K562 (cell line): ENCODE measurements at regions not wholly inside any gene's neighbourhood (a gene's known extent, or its start where the extent isn't known, plus 50 kb on each side); places are given as distances from the start of the nearest gene placed in this dataset.

Experiments
- ATAC-seq: fragments of 200-7000 bp; cut with Tn5 transposase; 3 replicates; pipeline ENCODE4 v1.9.1; 2020; ENCODE audit warnings: moderate library complexity
- BruUV-seq: library from RNA; stranded (reverse); fragments of 400-500 nt; replicated peaks from 2 replicates; lab custom pipeline; 2021; lab: Mats Ljungman, UMichigan
- CTCF ChIA-PET: fragments of 300-600 bp; formaldehyde crosslinking; extraction: SDS; loops from one replicate; lab custom pipeline; 2021; ENCODE audit warnings: low intra/inter-chr PET ratio; lab: Yijun Ruan, JAX
- POLR2A ChIA-PET: fragments of 300-600, 350-650 bp; sonication (Branson Sonifier 250); formaldehyde crosslinking; extraction: SDS; loops from one replicate; lab custom pipeline; 2021; ENCODE audit warnings: antibody characterized with exemption, inconsistent platforms; lab: Yijun Ruan, JAX
- DNase-seq, 4 experiments: peaks; one replicate each; pipeline versions ENCODE4 v3.0.0 to v3.0.0-alpha.2; 2011 to 2018; ENCODE audit warnings: low spot score in 3 of 4, mixed read lengths in 3 of 4; ENCODE audit errors: extremely low read depth in 1 of 4
- FAIRE-seq: peaks from 2 replicates; lab custom pipeline; 2011; peaks lifted over from hg19 to GRCh38; lab: Jason Lieb, UNC
- H2AFZ ChIP-seq: 2 replicates; pipeline ENCODE4 v1.6.0; 2011; ENCODE audit warnings: low read depth, low read length, control low read depth, inconsistent platforms
- H3K27ac ChIP-seq: fragments of 200-600 bp; 3 replicates; pipeline ENCODE4 v1.8.0; 2011; ENCODE audit warnings: low read depth, mild to moderate bottlenecking, control low read depth, inconsistent platforms, low read length, moderate library complexity, mixed read lengths; ENCODE audit errors: extremely low read depth
- H3K27me3 ChIP-seq, 2 experiments: fragments of 300-600 bp in 1 of 2; 2 replicates in 1 of 2; 3 replicates in 1 of 2; pipeline versions ENCODE4 v1.6.0 to v1.8.0; 2011; ENCODE audit warnings: inconsistent platforms in 2 of 2, low read length in 2 of 2, mild to moderate bottlenecking in 1 of 2, mixed read lengths in 1 of 2, moderate library complexity in 1 of 2; ENCODE audit not compliant: control insufficient read depth in 2 of 2, insufficient read depth in 2 of 2
- H3K36me3 ChIP-seq: fragments of 300-600 bp; 3 replicates; pipeline ENCODE4 v1.8.0; 2011; ENCODE audit warnings: mild to moderate bottlenecking, low read length, inconsistent platforms; ENCODE audit not compliant: control insufficient read depth, insufficient read depth
- H3K4me1 ChIP-seq, 2 experiments: fragments of 200-600 bp in 1 of 2; replicated peaks in 1 of 2; 2 replicates in 1 of 2; 3 replicates in 1 of 2; pipeline versions ENCODE4 v1.5.1 to v1.8.0; 2011; ENCODE audit warnings: inconsistent platforms in 2 of 2, low read length in 2 of 2, mild to moderate bottlenecking in 1 of 2, mixed read lengths in 1 of 2, moderate library complexity in 1 of 2; ENCODE audit not compliant: control insufficient read depth in 2 of 2, insufficient read depth in 2 of 2
- H3K4me2 ChIP-seq: 2 replicates; pipeline ENCODE4 v1.6.1; 2011; ENCODE audit warnings: low read length, control low read depth, inconsistent platforms, mixed read lengths; ENCODE audit not compliant: insufficient read depth
- H3K4me3 ChIP-seq: fragments of 200-600 bp; sonication (generic), shearing (Covaris generic); 2 replicates; pipeline ENCODE4 v1.5.1; 2016; ENCODE audit warnings: control low read depth, inconsistent platforms
- H3K79me2 ChIP-seq: fragments of 200-600 bp; 3 replicates; pipeline ENCODE4 v1.8.0; 2011; ENCODE audit warnings: low read length, inconsistent platforms; ENCODE audit not compliant: control insufficient read depth, insufficient read depth
- H3K9ac ChIP-seq, 2 experiments: 2 replicates each; pipeline versions ENCODE4 v1.6.0 to v1.6.1; 2011; ENCODE audit warnings: low read depth in 2 of 2, low read length in 2 of 2, control low read depth in 1 of 2, inconsistent platforms in 1 of 2, mild to moderate bottlenecking in 1 of 2, mixed read lengths in 1 of 2; ENCODE audit not compliant: insufficient read depth in 1 of 2
- H3K9me1 ChIP-seq: one replicate; pipeline ENCODE4 v1.6.0; 2011; ENCODE audit warnings: inconsistent platforms, mild to moderate bottlenecking, low read length, moderate library complexity; ENCODE audit not compliant: control insufficient read depth, insufficient read depth
- H3K9me3 ChIP-seq: replicated peaks from 2 replicates; pipeline ENCODE4 v1.5.1; 2011; ENCODE audit warnings: low read depth, low read length, inconsistent platforms; ENCODE audit not compliant: control insufficient read depth, insufficient read depth
- H4K20me1 ChIP-seq: replicated peaks from 2 replicates; pipeline ENCODE4 v1.6.1; 2011; ENCODE audit warnings: low read length, inconsistent platforms, mixed read lengths; ENCODE audit not compliant: control insufficient read depth, insufficient read depth
- ARID2 ChIP-seq: fragments of 450-650 bp; IDR thresholded peaks from 2 replicates; pipeline ENCODE4 v1.6.1; 2017; ENCODE audit warnings: antibody characterized with exemption, mild to moderate bottlenecking
- PRPF4 ChIP-seq: fragments of 200-400 bp; formaldehyde crosslinking; IDR thresholded peaks from one replicate; pipeline ENCODE4 v1.6.1; 2017; ENCODE audit warnings: low read length, low read depth, mild to moderate bottlenecking; ENCODE audit not compliant: insufficient read depth, poor library complexity, severe bottlenecking
- RBM39 ChIP-seq: fragments of 200-400 bp; formaldehyde crosslinking; optimal IDR thresholded peaks from 2 replicates; pipeline ENCODE3; 2018; ENCODE audit warnings: low read depth, low read length
- ZBED1 ChIP-seq: IDR thresholded peaks from 2 replicates; pipeline ENCODE4 v1.6.1; 2014
- ZNF511 ChIP-seq: sonication (generic); formaldehyde crosslinking; IDR thresholded peaks from 2 replicates; pipeline ENCODE4 v1.8.0; 2022; ENCODE audit warnings: mild to moderate bottlenecking, missing genetic modification reagents
- WGBS: fragments of 100-300 bp; shearing (Covaris generic); methylation state at CpG from one replicate; pipeline ENCODE4 v1.1.6; 2016; ENCODE audit warnings: low coverage, mixed read lengths; ENCODE audit not compliant: insufficient coverage; ENCODE audit errors: missing lambda C conversion rate; 5-methylcytosine and 5-hydroxymethylcytosine counted together
- in situ Hi-C: fragments of 300-500 bp; cut with MboI; formaldehyde crosslinking; loops from 4 replicates; pipeline ENCODE4 v1.15.0; 2018; ENCODE audit warnings: inconsistent platforms, mixed read lengths
- intact Hi-C: fragments of 100-400 bp; cut with micrococcal nuclease; formaldehyde crosslinking; loops from 2 replicates; pipeline ENCODE4 v1.14.2; 2022

GRCh38 chr12:111247083-111247783, 121.7 kb downstream of the PHETA1 start:
- H3K27me3 ChIP-seq: peaks cover 19 to 58% of the 10 kb centered on the region in 2 experiments
- FAIRE-seq: no peak
- no peak for ATAC-seq

More at GRCh38 chr12:111247083-111247783, 121.7 kb downstream of the PHETA1 start:
- no peak overlapping the region for H3K27ac ChIP-seq
- H4K20me1 ChIP-seq: 0 out of 2 replicates have a peak, but pooled peaks cover 3% of the 10 kb centered on the region
- no TSS peak for BruUV-seq
- H3K9me3 ChIP-seq: no peaks in the 10 kb centered on the region
- TF ChIP-seq ZNF511 (CRISPR knock-in tag) (no peak), RBM39 (no peak), PRPF4 (no peak), ZBED1 (no peak), ARID2 (no peak)
- TF ChIP-seq, all 486 proteins: peak for 0
- ChIA-PET CTCF (no interaction called here), POLR2A (no interaction called here)
- intact Hi-C loops (loop anchor here (10.0 kb wide), 1 partner anchor 182 kb away; no protein-coding TSS in a partner anchor), in situ Hi-C loops (no loop called here)
- Histone ChIP-seq H3K4me2 (no peak overlapping the region), H3K79me2 (no peaks in the 10 kb centered on the region), H3K4me3 (no peak overlapping the region), H3K4me1 (no peaks in the 10 kb centered on the region), H3K36me3 (no peaks in the 10 kb centered on the region), H3K9ac (no peak overlapping the region), H2AFZ (no peak overlapping the region), H3K9me1 (no peaks in the 10 kb centered on the region)
- no peak for DNase-seq
- WGBS: under 1% methylated on average over 14 of the region's 17 CpGs
